ENCODE measurements at regions not wholly inside any gene's neighbourhood (a gene's known extent, or its start where the extent isn't known, plus 50 kb on each side); places are given as distances from the start of the nearest gene placed in this dataset.

DNA sequence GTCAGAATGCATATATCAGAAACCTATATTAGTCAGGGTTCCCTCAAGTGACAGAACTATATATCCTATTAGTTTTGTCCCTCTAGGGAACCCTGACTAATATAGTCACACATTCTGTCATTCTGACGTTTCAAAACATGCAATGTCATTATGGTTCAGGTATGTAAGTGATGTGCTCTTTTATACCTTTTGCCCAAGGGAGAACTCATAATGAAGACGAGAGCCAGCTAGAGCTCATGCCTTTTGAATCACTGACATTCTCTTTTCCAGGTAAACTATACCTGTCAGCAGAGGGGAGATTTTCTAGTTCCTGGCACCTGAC lies 576.7 kb downstream of the LRRC70 start:
- Histone ChIP-seq H3K27ac (no peak overlapping the region), H3K4me1 (ENCODE audit: control insufficient read depth in 1 of 2, low read depth in 2 of 2) (no peaks in the 10 kb centered on the region), H3K27me3 (replicated peaks; ENCODE audit: insufficient read depth) (no peaks in the 10 kb centered on the region), H3K4me3 (no peak overlapping the region), H3K9me3 (no peaks in the 10 kb centered on the region), H3K36me3 (no peaks in the 10 kb centered on the region)
- no peak for ATAC-seq (ENCODE audit: insufficient number of reproducible peaks, low FRiP score, low read depth)
- DNase-seq (ENCODE audit: low spot score), result no peak
- TF ChIP-seq, protein P1, sequence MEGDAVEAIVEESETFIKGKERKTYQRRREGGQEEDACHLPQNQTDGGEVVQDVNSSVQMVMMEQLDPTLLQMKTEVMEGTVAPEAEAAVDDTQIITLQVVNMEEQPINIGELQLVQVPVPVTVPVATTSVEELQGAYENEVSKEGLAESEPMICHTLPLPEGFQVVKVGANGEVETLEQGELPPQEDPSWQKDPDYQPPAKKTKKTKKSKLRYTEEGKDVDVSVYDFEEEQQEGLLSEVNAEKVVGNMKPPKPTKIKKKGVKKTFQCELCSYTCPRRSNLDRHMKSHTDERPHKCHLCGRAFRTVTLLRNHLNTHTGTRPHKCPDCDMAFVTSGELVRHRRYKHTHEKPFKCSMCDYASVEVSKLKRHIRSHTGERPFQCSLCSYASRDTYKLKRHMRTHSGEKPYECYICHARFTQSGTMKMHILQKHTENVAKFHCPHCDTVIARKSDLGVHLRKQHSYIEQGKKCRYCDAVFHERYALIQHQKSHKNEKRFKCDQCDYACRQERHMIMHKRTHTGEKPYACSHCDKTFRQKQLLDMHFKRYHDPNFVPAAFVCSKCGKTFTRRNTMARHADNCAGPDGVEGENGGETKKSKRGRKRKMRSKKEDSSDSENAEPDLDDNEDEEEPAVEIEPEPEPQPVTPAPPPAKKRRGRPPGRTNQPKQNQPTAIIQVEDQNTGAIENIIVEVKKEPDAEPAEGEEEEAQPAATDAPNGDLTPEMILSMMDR (IDR thresholded peaks at IDR 0.05), result no peak

DNA sequence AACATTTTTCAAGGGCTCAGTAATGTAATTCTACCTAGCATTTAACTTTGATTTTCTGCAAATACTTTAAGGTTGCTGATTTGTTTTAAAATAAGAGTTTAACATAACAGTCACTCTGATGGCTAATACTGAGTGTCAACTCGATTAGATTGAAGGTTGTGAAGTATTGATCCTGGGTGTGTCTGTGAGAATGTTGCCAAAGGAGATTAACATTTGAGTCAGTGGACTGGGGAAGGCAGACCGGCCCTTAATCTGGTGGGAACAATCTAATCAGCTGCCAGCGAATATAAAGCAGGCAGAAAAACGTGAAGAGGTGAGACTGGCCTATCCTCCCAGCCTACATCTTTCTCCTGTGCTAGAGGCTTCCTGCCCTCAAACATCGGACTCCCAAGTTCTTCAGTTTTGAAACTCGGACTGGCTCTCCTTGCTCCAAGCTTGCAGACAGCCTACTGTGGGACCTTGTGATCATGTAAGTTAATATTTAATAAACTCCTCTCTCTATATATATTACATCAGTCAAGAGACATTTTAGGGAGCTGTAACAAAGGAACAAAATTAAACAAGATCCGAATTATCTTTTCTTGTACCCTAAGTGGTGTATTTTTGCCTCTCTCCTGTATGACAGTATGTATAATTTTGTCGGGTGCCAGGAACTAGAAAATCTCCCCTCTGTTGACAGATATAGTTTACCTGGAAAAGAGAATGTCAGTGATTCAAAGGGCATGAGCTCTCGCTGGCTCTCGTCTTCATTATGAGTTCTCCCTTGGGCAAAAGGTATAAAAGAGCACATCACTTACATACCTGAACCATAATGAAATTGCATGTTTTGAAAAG lies 576.1 kb downstream of the LRRC70 start:
- Histone ChIP-seq H3K4me1 (ENCODE audit: control insufficient read depth in 1 of 2, low read depth in 2 of 2) (no peaks in the 10 kb centered on the region), H3K36me3 (no peaks in the 10 kb centered on the region), H3K27me3 (replicated peaks; ENCODE audit: insufficient read depth) (no peaks in the 10 kb centered on the region), H3K27ac (no peak overlapping the region), H3K9me3 (no peaks in the 10 kb centered on the region), H3K4me3 (no peak overlapping the region)
- ATAC-seq (ENCODE audit: insufficient number of reproducible peaks, low FRiP score, low read depth), result no peak
- DNase-seq (ENCODE audit: low spot score), result no peak
- TF ChIP-seq, protein P1 (IDR thresholded peaks at IDR 0.05), result no peak

DNA sequence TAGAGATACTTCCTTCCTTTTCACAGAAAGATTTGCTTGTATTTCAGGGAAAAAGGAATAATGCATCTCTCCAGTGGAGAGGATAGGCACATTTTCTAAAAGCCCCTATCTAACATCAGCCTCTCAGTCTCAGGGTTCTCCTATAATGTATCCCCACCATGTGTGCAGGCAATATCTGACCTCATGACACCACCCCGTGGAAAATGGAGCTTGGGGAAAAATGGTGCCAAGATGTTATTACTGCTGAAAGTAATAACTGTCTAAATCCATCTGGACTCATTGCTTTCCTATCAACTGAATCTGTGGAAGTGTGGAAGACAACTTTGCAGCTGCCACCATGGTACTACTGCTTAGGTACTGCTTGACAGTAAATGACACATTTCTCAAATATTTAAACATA lies 574.3 kb downstream of the LRRC70 start:
- no peaks in the 10 kb centered on the region for H3K4me1 ChIP-seq (ENCODE audit: control insufficient read depth in 1 of 2, low read depth in 2 of 2)
- ATAC-seq (ENCODE audit: insufficient number of reproducible peaks, low FRiP score, low read depth), result no peak

DNA sequence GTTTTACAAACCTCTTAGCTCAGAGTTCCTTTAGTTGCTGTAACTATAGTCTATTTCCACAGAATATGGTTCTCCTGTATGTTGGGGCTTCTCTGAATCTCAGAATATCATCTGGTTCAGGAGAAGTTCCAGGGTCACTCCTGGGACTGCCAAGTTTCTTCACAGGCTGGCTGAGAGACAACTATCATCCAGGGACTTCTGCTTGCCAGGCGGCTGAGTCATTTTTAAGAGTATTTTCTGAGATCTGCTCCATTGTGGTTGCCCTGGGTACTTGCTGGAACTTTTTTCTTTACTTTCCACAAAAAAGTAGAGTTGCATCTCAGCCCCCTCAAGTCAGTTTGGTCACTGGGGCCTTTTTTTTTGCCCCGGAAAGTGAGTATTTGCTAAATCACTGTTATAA lies 566.5 kb downstream of the LRRC70 start:
- DNase-seq (ENCODE audit: low spot score) (no peak), ATAC-seq (ENCODE audit: insufficient number of reproducible peaks, low FRiP score, low read depth) (no peak)
- Histone ChIP-seq H3K9me3 (no peaks in the 10 kb centered on the region), H3K27ac (no peak overlapping the region), H3K4me3 (no peak overlapping the region), H3K4me1 (ENCODE audit: control insufficient read depth in 1 of 2, low read depth in 2 of 2) (peaks cover 0 to 7% of the 10 kb centered on the region in 2 donors), H3K36me3 (no peaks in the 10 kb centered on the region), H3K27me3 (replicated peaks; ENCODE audit: insufficient read depth) (no peaks in the 10 kb centered on the region)
- TF ChIP-seq, protein P1 (IDR thresholded peaks at IDR 0.05), result no peak

More for the DNA sequence above, 574.3 kb downstream of the LRRC70 start:
- no peaks in the 10 kb centered on the region for H3K27me3 ChIP-seq (replicated peaks; ENCODE audit: insufficient read depth)
- H3K4me3 ChIP-seq, result no peak overlapping the region
- no peak overlapping the region for H3K27ac ChIP-seq
- TF ChIP-seq, protein P1 (IDR thresholded peaks at IDR 0.05), result no peak
- H3K9me3 ChIP-seq, result no peaks in the 10 kb centered on the region
- no peak for DNase-seq (ENCODE audit: low spot score)
- H3K36me3 ChIP-seq, result no peaks in the 10 kb centered on the region

DNA sequence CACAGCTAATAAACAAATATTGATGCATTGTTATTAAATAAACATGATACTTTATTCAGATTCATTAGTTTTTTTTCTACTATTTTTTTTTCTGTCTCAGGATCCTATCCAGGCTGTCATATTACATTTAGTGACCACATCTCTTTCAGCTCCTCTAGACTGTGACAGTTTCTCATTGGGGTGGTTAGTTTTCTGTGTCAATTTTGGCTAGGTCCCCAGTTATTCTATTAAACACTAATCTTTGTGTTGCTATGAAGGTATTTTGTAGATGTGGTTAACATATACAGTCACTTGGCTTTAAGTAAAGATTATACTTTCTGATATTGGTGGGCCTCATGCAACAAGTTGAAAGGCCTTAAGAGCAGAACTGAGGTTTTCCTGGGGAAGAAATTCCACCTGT lies 563.0 kb downstream of the LRRC70 start:
- H3K36me3 ChIP-seq, result no peaks in the 10 kb centered on the region
- ATAC-seq (ENCODE audit: insufficient number of reproducible peaks, low FRiP score, low read depth), result no peak
- peaks cover 0 to 7% of the 10 kb centered on the region in 2 donors for H3K4me1 ChIP-seq (ENCODE audit: control insufficient read depth in 1 of 2, low read depth in 2 of 2)
- H3K4me3 ChIP-seq, result no peak overlapping the region
- no peak overlapping the region for H3K27ac ChIP-seq
- no peaks in the 10 kb centered on the region for H3K9me3 ChIP-seq
- TF ChIP-seq, protein P1 (IDR thresholded peaks at IDR 0.05), result no peak
- no peak for DNase-seq (ENCODE audit: low spot score)
- H3K27me3 ChIP-seq (replicated peaks; ENCODE audit: insufficient read depth), result no peaks in the 10 kb centered on the region
